Endothelial cell of umbilical vein (primary cell): ENCODE measurements at regions not wholly inside any gene's neighbourhood (a gene's known extent, or its start where the extent isn't known, plus 50 kb on each side); places are given as distances from the start of the nearest gene placed in this dataset.

ENCODE experiments used
- BruUV-seq: library from RNA; stranded (reverse); fragments of 400-500 nt; replicated peaks from 2 replicates; lab custom pipeline; 2021; lab: Mats Ljungman, UMichigan
- CTCF ChIA-PET: fragments of 300-600, 350-600 bp; sonication (Branson Sonifier 250); formaldehyde crosslinking; loops from one replicate; lab custom pipeline; 2021; ENCODE audit warnings: antibody characterized with exemption, inconsistent platforms; lab: Charles Lee
- POLR2A ChIA-PET: fragments of 300-600, 350-600 bp; sonication (Branson Sonifier 250); formaldehyde crosslinking; loops from one replicate; lab custom pipeline; 2021; ENCODE audit warnings: antibody characterized with exemption, inconsistent platforms; lab: Charles Lee
- DNase-seq: peaks from one replicate; pipeline ENCODE4 v3.0.0-alpha.2; 2011; ENCODE audit warnings: low read depth, low spot score
- FAIRE-seq: peaks from 2 replicates; lab custom pipeline; 2011; peaks lifted over from hg19 to GRCh38; lab: Jason Lieb, UNC
- H2AFZ ChIP-seq: 2 replicates; pipeline ENCODE4 v1.6.0; 2012; ENCODE audit warnings: low read depth, low read length, control low read depth, inconsistent platforms
- H3K27ac ChIP-seq: 2 replicates; pipeline ENCODE4 v1.5.1; 2011; ENCODE audit warnings: low read depth, mild to moderate bottlenecking, control low read depth, low read length, moderate library complexity; ENCODE audit not compliant: insufficient read depth
- H3K27me3 ChIP-seq, 2 experiments: 2 replicates each; pipeline versions ENCODE4 v1.6.0 to v1.6.1; 2011; ENCODE audit warnings: low read length in 2 of 2, mixed read lengths in 1 of 2; ENCODE audit not compliant: control insufficient read depth in 2 of 2, insufficient read depth in 2 of 2
- H3K36me3 ChIP-seq, 2 experiments: 2 replicates in 1 of 2; 3 replicates in 1 of 2; pipeline ENCODE4 v1.5.1; 2011; ENCODE audit warnings: low read length in 2 of 2, mild to moderate bottlenecking in 1 of 2, moderate library complexity in 1 of 2; ENCODE audit not compliant: control insufficient read depth in 2 of 2, insufficient read depth in 2 of 2; ENCODE audit errors: extremely low read depth in 1 of 2
- H3K4me1 ChIP-seq: 3 replicates; pipeline ENCODE4 v1.5.1; 2011; ENCODE audit warnings: mild to moderate bottlenecking, low read length; ENCODE audit not compliant: control insufficient read depth, insufficient read depth; ENCODE audit errors: extremely low read depth
- H3K4me2 ChIP-seq: 2 replicates; pipeline ENCODE4 v1.6.1; 2011; ENCODE audit warnings: low read length, control low read depth, mixed read lengths; ENCODE audit not compliant: insufficient read depth
- H3K4me3 ChIP-seq, 3 experiments: fragments of 200-600 bp in 1 of 3; sonication (generic), shearing (Covaris generic) in 1 of 3; replicated peaks in 1 of 3; 2 replicates each; pipeline ENCODE4 v1.5.1; 2011 to 2016; ENCODE audit warnings: control low read depth in 3 of 3, low read length in 3 of 3, mild to moderate bottlenecking in 2 of 3, inconsistent platforms in 1 of 3, low read depth in 1 of 3, moderate library complexity in 1 of 3; ENCODE audit not compliant: insufficient read depth in 1 of 3
- H3K79me2 ChIP-seq: 2 replicates; pipeline ENCODE4 v1.6.0; 2012; ENCODE audit warnings: low read length, inconsistent platforms; ENCODE audit not compliant: control insufficient read depth, insufficient read depth
- H3K9ac ChIP-seq: replicated peaks from 2 replicates; pipeline ENCODE3; 2011; ENCODE audit warnings: low read length, control low read depth; ENCODE audit not compliant: insufficient read depth; ENCODE audit errors: extremely low read depth
- H3K9me1 ChIP-seq: replicated peaks from 3 replicates; pipeline ENCODE4 v1.6.0; 2011; ENCODE audit warnings: mild to moderate bottlenecking, low read length; ENCODE audit not compliant: control insufficient read depth, insufficient read depth; ENCODE audit errors: extremely low read depth
- H3K9me3 ChIP-seq: replicated peaks from 2 replicates; pipeline ENCODE4 v1.5.1; 2012; ENCODE audit warnings: low read length, inconsistent platforms; ENCODE audit not compliant: control insufficient read depth, insufficient read depth
- H4K20me1 ChIP-seq: replicated peaks from 2 replicates; pipeline ENCODE3; 2011; ENCODE audit warnings: mild to moderate bottlenecking, low read length; ENCODE audit not compliant: control insufficient read depth, insufficient read depth; ENCODE audit errors: extremely low read depth
- EZH2 ChIP-seq: IDR thresholded peaks from 2 replicates; pipeline ENCODE4 v1.6.1; 2012; ENCODE audit warnings: borderline replicate concordance, low read depth, mild to moderate bottlenecking, moderate library complexity, low read length, inconsistent platforms; ENCODE audit not compliant: severe bottlenecking
- FOS ChIP-seq: IDR thresholded peaks from 2 replicates; pipeline ENCODE4 v1.6.1; 2011; ENCODE audit warnings: mild to moderate bottlenecking, low read length, moderate library complexity, borderline replicate concordance; ENCODE audit not compliant: insufficient read depth
- GATA2 ChIP-seq: IDR thresholded peaks from 2 replicates; pipeline ENCODE4 v1.7.0; 2011; ENCODE audit warnings: low read depth, mild to moderate bottlenecking, moderate library complexity, mixed read lengths, low read length; ENCODE audit not compliant: insufficient read length, insufficient read depth
- JUN ChIP-seq: IDR thresholded peaks from 2 replicates; pipeline ENCODE4 v1.6.1; 2011; ENCODE audit warnings: borderline replicate concordance, low read depth; ENCODE audit not compliant: insufficient read length, insufficient read depth
- MAX ChIP-seq: IDR thresholded peaks from 2 replicates; pipeline ENCODE4 v1.6.1; 2011; ENCODE audit not compliant: insufficient read depth, insufficient read length
- MYC ChIP-seq: IDR thresholded peaks from one replicate; pipeline ENCODE4 v1.6.1; 2011; ENCODE audit warnings: mild to moderate bottlenecking, low read depth, low read length
- POLR2A ChIP-seq: IDR thresholded peaks from 2 replicates; pipeline ENCODE4 v1.6.1; 2012; ENCODE audit warnings: low read depth, mild to moderate bottlenecking, control low read depth, low read length
- POLR2AphosphoS5 ChIP-seq: IDR thresholded peaks from 2 replicates; pipeline ENCODE4 v1.6.1; 2012; ENCODE audit warnings: low read depth, mild to moderate bottlenecking, control low read depth, low read length, moderate library complexity; ENCODE audit not compliant: insufficient read depth
- dilution Hi-C: fragments of 300-500 bp; cut with MboI; formaldehyde crosslinking; loops from one replicate; pipeline ENCODE4 v1.15.0; 2019; ENCODE audit warnings: low sequenced_read_pairs; ENCODE audit not compliant: extremely low pct_ligation_motif_present
- intact Hi-C: fragments of 100-400 bp; cut with micrococcal nuclease; formaldehyde crosslinking; loops from one replicate; pipeline ENCODE4 v1.10.0; 2022
- TF ChIP-seq, protein P1 (sequence below), 2 donors: IDR thresholded peaks; 1 replicate in 1 of 2; 2 replicates in 1 of 2; pipeline ENCODE4 v1.5.1; 2011; ENCODE audit warnings: low read length in 2 of 2, mild to moderate bottlenecking in 2 of 2, moderate library complexity in 2 of 2, control low read depth in 1 of 2, inconsistent platforms in 1 of 2, low read depth in 1 of 2; ENCODE audit not compliant: insufficient read depth in 1 of 2; ENCODE audit errors: extremely low read depth in 1 of 2

DNA sequence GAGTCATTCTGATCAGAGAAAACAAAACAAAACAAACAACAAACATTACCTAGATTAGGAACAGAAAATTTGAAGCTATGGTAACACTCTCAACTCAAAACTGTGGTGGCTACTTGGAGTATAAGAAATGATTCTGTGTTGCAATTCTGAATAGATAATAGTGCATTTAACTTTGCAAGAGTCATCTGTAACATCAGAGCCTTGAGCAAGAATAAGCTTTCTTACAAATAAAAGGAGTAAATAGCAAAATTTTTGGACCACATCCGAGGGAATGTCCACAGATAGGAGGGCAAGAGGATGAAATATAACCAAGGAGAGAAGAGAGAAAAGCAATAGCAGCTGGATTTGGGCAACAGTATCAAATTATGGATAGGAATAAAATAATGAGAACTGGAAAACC, 1090.6 kb downstream of the SLC6A15 start:
- Histone ChIP-seq H3K9me1 (no peaks in the 10 kb centered on the region), H3K4me2 (no peak overlapping the region), H2AFZ (no peak overlapping the region), H3K4me3 (no peak overlapping the region), H3K9ac (no peak overlapping the region), H3K79me2 (no peaks in the 10 kb centered on the region), H3K27me3 (no peaks in the 10 kb centered on the region), H3K27ac (no peak overlapping the region), H3K36me3 (no peaks in the 10 kb centered on the region), H3K4me1 (no peaks in the 10 kb centered on the region), H3K9me3 (no peaks in the 10 kb centered on the region), H4K20me1 (no peaks in the 10 kb centered on the region)
- intact Hi-C loops (loop anchor here (10.0 kb wide), 1 partner anchor 1437 kb away; no protein-coding TSS in a partner anchor), dilution Hi-C loops (no loop called here)
- ChIA-PET POLR2A (no interaction called here), CTCF (interaction anchor here (3.1 kb wide), 1 partner anchor 1137 kb away, joined by 37 read pairs; the partner anchor contains the start of gene TMTC2)
- no TSS peak for BruUV-seq
- DNase-seq = no peak
- TF ChIP-seq EZH2 = no peak
- no peak for TF ChIP-seq POLR2A
- no peak for TF ChIP-seq JUN
- TF ChIP-seq GATA2 = no peak
- TF ChIP-seq MYC = no peak
- no peak for TF ChIP-seq FOS
- TF ChIP-seq MAX = no peak
- TF ChIP-seq POLR2AphosphoS5 = no peak
- TF ChIP-seq, protein P1, sequence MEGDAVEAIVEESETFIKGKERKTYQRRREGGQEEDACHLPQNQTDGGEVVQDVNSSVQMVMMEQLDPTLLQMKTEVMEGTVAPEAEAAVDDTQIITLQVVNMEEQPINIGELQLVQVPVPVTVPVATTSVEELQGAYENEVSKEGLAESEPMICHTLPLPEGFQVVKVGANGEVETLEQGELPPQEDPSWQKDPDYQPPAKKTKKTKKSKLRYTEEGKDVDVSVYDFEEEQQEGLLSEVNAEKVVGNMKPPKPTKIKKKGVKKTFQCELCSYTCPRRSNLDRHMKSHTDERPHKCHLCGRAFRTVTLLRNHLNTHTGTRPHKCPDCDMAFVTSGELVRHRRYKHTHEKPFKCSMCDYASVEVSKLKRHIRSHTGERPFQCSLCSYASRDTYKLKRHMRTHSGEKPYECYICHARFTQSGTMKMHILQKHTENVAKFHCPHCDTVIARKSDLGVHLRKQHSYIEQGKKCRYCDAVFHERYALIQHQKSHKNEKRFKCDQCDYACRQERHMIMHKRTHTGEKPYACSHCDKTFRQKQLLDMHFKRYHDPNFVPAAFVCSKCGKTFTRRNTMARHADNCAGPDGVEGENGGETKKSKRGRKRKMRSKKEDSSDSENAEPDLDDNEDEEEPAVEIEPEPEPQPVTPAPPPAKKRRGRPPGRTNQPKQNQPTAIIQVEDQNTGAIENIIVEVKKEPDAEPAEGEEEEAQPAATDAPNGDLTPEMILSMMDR (IDR thresholded peaks at IDR 0.05; ENCODE audit: extremely low read depth in 1 of 2, insufficient read depth in 1 of 2, low read depth in 1 of 2, low read length in 2 of 2) = no peak
- FAIRE-seq = no peak
